Neural progenitor cell (in vitro differentiated cells): ENCODE measurements at regions not wholly inside any gene's neighbourhood (a gene's known extent, or its start where the extent isn't known, plus 50 kb on each side); places are given as distances from the start of the nearest gene placed in this dataset.

Experiments used
- CTCF ChIP-seq: fragments of 200-600 bp; sonication (generic); IDR thresholded peaks from 2 replicates; pipeline ENCODE4 v1.5.1; 2017; ENCODE audit warnings: antibody characterized with exemption, mild to moderate bottlenecking
- EZH2 ChIP-seq: fragments of 200-600 bp; sonication (generic); IDR thresholded peaks from 2 replicates; pipeline ENCODE4 v1.6.1; 2017; ENCODE audit warnings: antibody characterized with exemption, mild to moderate bottlenecking, moderate library complexity
- EZH2phosphoT487 ChIP-seq: fragments of 200-600 bp; sonication (generic); IDR thresholded peaks from 2 replicates; pipeline ENCODE4 v1.6.1; 2017; ENCODE audit warnings: antibody characterized with exemption

- TF ChIP-seq CTCF, result no peak
- no peak for TF ChIP-seq EZH2
- no peak for TF ChIP-seq EZH2phosphoT487
Observed at GRCh38 chr16:17755158-17755557, 284.4 kb upstream of the XYLT1 start.
